ENCODE measurements at regions not wholly inside any gene's neighbourhood (a gene's known extent, or its start where the extent isn't known, plus 50 kb on each side); places are given as distances from the start of the nearest gene placed in this dataset.
A peak's percentile ranks its signal among the peaks of the same experiment; 100 is the strongest.
"Not testable (repeated sequence)": the region's sequence is repeated elsewhere in the genome, so short reads cannot be mapped to it uniquely, and the experiment has no call there.

- TF ChIP-seq ZFP30 (CRISPR knock-in tag; IDR thresholded peaks at IDR 0.05), result no peak
- TF ChIP-seq SNAI2 (CRISPR knock-in tag; IDR thresholded peaks at IDR 0.05), result no peak
- no peak for TF ChIP-seq CREB5 (CRISPR knock-in tag; IDR thresholded peaks at IDR 0.05; ENCODE audit: low read depth)
- no peak for TF ChIP-seq RARB (CRISPR knock-in tag; IDR thresholded peaks at IDR 0.05)
- TF ChIP-seq TCF4 (CRISPR knock-in tag; IDR thresholded peaks at IDR 0.05; ENCODE audit: borderline replicate concordance), result no peak
- TF ChIP-seq ZNF70 (CRISPR knock-in tag; IDR thresholded peaks at IDR 0.05), result no peak
These were observed 140.2 kb downstream of the MMUT start for GRCh38 chr6:49322861-49323260.

DNA sequence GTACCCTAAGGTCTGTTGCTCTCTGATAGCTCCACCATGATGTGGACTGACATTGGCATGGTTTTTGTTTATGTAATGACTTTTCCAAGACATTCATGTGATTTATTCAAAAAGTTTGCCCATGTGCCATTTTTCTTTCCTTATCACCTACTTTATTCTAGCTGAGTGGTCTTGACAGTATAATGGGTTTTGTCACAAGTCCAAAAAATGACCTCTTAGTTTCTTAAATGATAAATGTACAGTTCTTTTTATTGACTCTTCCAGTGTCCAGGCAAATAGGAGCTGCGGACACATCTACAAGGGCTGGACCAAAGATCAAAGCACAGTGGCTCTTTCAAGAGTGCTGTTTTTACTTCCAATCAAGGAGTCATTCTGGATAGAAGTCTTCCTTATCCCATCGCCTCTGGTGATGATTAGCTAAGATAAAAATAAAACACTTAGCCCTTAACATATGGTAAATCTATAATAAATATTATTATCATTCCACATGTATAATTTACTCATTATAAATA is 141.4 kb downstream of the MMUT start:
- TF ChIP-seq SNAI2 (CRISPR knock-in tag; IDR thresholded peaks at IDR 0.05) (no peak), TCF4 (CRISPR knock-in tag; IDR thresholded peaks at IDR 0.05; ENCODE audit: borderline replicate concordance) (peak; percentile 15; the same call in 1 of the 2 replicates)
- ATAC-seq, result no peak

More at GRCh38 chr6:49322861-49323260, 140.2 kb downstream of the MMUT start:
- no peak for ATAC-seq

DNA sequence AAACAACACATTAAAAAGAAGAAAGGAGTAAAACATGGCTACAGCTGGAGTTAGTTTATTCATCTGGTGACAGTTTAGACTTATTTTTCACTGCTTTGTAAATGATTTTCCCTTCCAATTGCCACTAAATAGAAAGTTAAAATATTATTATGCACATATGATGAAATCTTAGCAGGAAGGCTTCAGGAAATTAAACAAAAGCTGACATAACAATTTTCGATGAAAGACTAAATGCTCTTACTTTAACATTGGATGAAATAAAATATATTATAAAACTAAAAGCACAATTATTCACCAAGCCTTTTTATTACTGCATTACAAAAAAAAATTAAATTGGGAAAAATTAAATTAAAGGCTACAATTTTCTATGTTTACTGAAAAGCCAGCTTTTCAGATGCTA is 158.0 kb downstream of the MMUT start:
- TF ChIP-seq TCF4 (CRISPR knock-in tag; IDR thresholded peaks at IDR 0.05; ENCODE audit: borderline replicate concordance) (no peak), SNAI2 (CRISPR knock-in tag; IDR thresholded peaks at IDR 0.05) (no peak), PPARA (CRISPR knock-in tag; IDR thresholded peaks at IDR 0.05; ENCODE audit: borderline replicate concordance) (no peak), ZC3H10 (CRISPR knock-in tag; IDR thresholded peaks at IDR 0.05) (no peak), ZNF8 (CRISPR knock-in tag; IDR thresholded peaks at IDR 0.05) (no peak), BACH2 (CRISPR knock-in tag; IDR thresholded peaks at IDR 0.05; ENCODE audit: borderline replicate concordance) (no peak)
- ATAC-seq, result no peak

DNA sequence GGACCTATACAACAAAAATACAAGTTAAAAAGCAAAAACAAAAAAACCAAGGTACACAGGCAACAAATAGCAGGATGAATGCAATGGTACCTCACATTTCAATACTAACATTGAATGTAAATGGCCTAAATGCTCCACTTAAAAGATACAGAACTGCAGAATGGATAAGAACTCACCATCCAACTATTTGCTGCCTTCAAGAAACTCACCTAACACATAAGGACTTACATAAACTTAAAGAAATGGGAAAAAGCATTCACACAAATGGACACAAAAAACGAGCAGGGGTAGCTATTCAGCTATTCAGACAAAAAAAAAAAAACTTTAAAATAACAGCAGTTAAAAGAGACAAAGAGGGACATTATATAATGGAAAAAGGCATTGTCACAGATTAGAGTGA is 158.7 kb downstream of the MMUT start:
- not testable (repeated sequence) for ATAC-seq

- no peak for ATAC-seq
- TF ChIP-seq SNAI2 (CRISPR knock-in tag; IDR thresholded peaks at IDR 0.05) (no peak), TOX (CRISPR knock-in tag; IDR thresholded peaks at IDR 0.05; ENCODE audit: borderline replicate concordance) (no peak), RARB (CRISPR knock-in tag; IDR thresholded peaks at IDR 0.05) (no peak), ZFP3 (CRISPR knock-in tag; IDR thresholded peaks at IDR 0.05) (no peak), ESRRG (CRISPR knock-in tag; IDR thresholded peaks at IDR 0.05) (no peak)
- TF ChIP-seq, protein P1, sequence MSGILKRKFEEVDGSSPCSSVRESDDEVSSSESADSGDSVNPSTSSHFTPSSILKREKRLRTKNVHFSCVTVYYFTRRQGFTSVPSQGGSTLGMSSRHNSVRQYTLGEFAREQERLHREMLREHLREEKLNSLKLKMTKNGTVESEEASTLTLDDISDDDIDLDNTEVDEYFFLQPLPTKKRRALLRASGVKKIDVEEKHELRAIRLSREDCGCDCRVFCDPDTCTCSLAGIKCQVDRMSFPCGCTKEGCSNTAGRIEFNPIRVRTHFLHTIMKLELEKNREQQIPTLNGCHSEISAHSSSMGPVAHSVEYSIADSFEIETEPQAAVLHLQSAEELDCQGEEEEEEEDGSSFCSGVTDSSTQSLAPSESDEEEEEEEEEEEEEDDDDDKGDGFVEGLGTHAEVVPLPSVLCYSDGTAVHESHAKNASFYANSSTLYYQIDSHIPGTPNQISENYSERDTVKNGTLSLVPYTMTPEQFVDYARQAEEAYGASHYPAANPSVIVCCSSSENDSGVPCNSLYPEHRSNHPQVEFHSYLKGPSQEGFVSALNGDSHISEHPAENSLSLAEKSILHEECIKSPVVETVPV (CRISPR knock-in tag; IDR thresholded peaks at IDR 0.05), result no peak
These were observed 162.1 kb downstream of the MMUT start for GRCh38 chr6:49300911-49301310.

GRCh38 chr6:49300443-49300842 is 162.6 kb downstream of the MMUT start:
- TF ChIP-seq GLIS3 (CRISPR knock-in tag; IDR thresholded peaks at IDR 0.05) (no peak), ZFP3 (CRISPR knock-in tag; IDR thresholded peaks at IDR 0.05) (no peak), ZNF8 (CRISPR knock-in tag; IDR thresholded peaks at IDR 0.05) (no peak), TSHZ2 (CRISPR knock-in tag; IDR thresholded peaks at IDR 0.05) (no peak), CREB5 (CRISPR knock-in tag; IDR thresholded peaks at IDR 0.05; ENCODE audit: low read depth) (no peak), BACH2 (CRISPR knock-in tag; IDR thresholded peaks at IDR 0.05; ENCODE audit: borderline replicate concordance) (no peak)
- no peak for ATAC-seq

Measured in SK-N-SH treated with all-trans-retinoic acid at 6 μM for 48 hours (cell line).